Activated CD8-positive, alpha-beta memory T cell treated with anti-CD3 and anti-CD28 coated beads, Interleukin-2, amount 10 ng/mL, durations not matched to agents 7 days and 5 days (primary cell): ENCODE measurements at regions not wholly inside any gene's neighbourhood (a gene's known extent, or its start where the extent isn't known, plus 50 kb on each side); places are given as distances from the start of the nearest gene placed in this dataset.

Source experiments
- ATAC-seq: fragments of 150-1000 bp; cut with Tn5 transposase; one replicate; pipeline ENCODE4 v1.10.0; 2021; ENCODE audit warnings: moderate library complexity
- CTCF ChIA-PET: fragments of 350-600 bp; sonication (Branson Sonifier 250); formaldehyde crosslinking; loops from one replicate; lab custom pipeline; 2021; ENCODE audit warnings: antibody characterized with exemption; lab: Charles Lee
- DNase-seq: peaks from one replicate; pipeline ENCODE4 v3.0.0-alpha.2; 2020
- H3K27ac Mint-ChIP-seq: one replicate; pipeline ENCODE4 v1.8.0; 2021; ENCODE audit warnings: mild to moderate bottlenecking, mixed read lengths
- H3K27me3 Mint-ChIP-seq: one replicate; pipeline ENCODE4 v1.8.0; 2021; ENCODE audit warnings: mixed read lengths
- H3K36me3 Mint-ChIP-seq: one replicate; pipeline ENCODE4 v1.8.0; 2021; ENCODE audit warnings: mild to moderate bottlenecking, mixed read lengths
- H3K4me1 Mint-ChIP-seq: one replicate; pipeline ENCODE4 v1.8.0; 2021; ENCODE audit warnings: mixed read lengths
- H3K4me3 Mint-ChIP-seq: one replicate; pipeline ENCODE4 v1.8.0; 2021; ENCODE audit warnings: mild to moderate bottlenecking, moderate library complexity, mixed read lengths
- H3K9me3 Mint-ChIP-seq: one replicate; pipeline ENCODE4 v1.8.0; 2022; ENCODE audit warnings: low read depth, mixed read lengths

GRCh38 chr5:165119175-165119574 lies 1613.8 kb downstream of the MAT2B start:
- no peaks in the 10 kb centered on the region for H3K36me3 Mint-ChIP-seq
- peaks cover 3% of the 10 kb centered on the region for H3K9me3 Mint-ChIP-seq

GRCh38 chr5:165126598-165126997 lies 1621.2 kb downstream of the MAT2B start:
- ATAC-seq (no peak), DNase-seq (no peak)
- CTCF ChIA-PET: interaction anchor here (0.6 kb wide), 1 partner anchor 24 kb away, joined by 3 read pairs; no protein-coding TSS in a partner anchor
- H3K4me1 Mint-ChIP-seq: no peaks in the 10 kb centered on the region
- H3K9me3 Mint-ChIP-seq: peaks cover 6% of the 10 kb centered on the region
- no peak overlapping the region for H3K27ac Mint-ChIP-seq
- H3K4me3 Mint-ChIP-seq: no peak overlapping the region
- no peaks in the 10 kb centered on the region for H3K36me3 Mint-ChIP-seq
- H3K27me3 Mint-ChIP-seq: no peaks in the 10 kb centered on the region

More at GRCh38 chr5:165119175-165119574, 1613.8 kb downstream of the MAT2B start:
- H3K4me3 Mint-ChIP-seq: no peak overlapping the region
- no peak overlapping the region for H3K27ac Mint-ChIP-seq
- H3K4me1 Mint-ChIP-seq: no peaks in the 10 kb centered on the region
- no peaks in the 10 kb centered on the region for H3K27me3 Mint-ChIP-seq
- CTCF ChIA-PET: no interaction called here
- ATAC-seq: no peak
- DNase-seq: no peak

GRCh38 chr5:165127941-165128340 lies 1622.5 kb downstream of the MAT2B start:
- CTCF ChIA-PET: no interaction called here
- DNase-seq: no peak
- Mint-ChIP-seq H3K27me3 (no peaks in the 10 kb centered on the region), H3K9me3 (peaks cover 9% of the 10 kb centered on the region), H3K4me1 (no peaks in the 10 kb centered on the region), H3K27ac (no peak overlapping the region), H3K4me3 (no peak overlapping the region), H3K36me3 (no peaks in the 10 kb centered on the region)
- ATAC-seq: no peak

- peaks cover 11% of the 10 kb centered on the region for H3K9me3 Mint-ChIP-seq
- DNase-seq: no peak
- no peaks in the 10 kb centered on the region for H3K36me3 Mint-ChIP-seq
- CTCF ChIA-PET: no interaction called here
- no peak for ATAC-seq
- H3K27ac Mint-ChIP-seq: no peak overlapping the region
- no peak overlapping the region for H3K4me3 Mint-ChIP-seq
- no peaks in the 10 kb centered on the region for H3K4me1 Mint-ChIP-seq
- no peaks in the 10 kb centered on the region for H3K27me3 Mint-ChIP-seq
Measured at GRCh38 chr5:165130656-165131055, 1625.2 kb downstream of the MAT2B start.

GRCh38 chr5:165134155-165134554 lies 1628.7 kb downstream of the MAT2B start:
- no peak for DNase-seq

GRCh38 chr5:165135565-165135964 lies 1630.1 kb downstream of the MAT2B start:
- CTCF ChIA-PET: no interaction called here
- no peak overlapping the region for H3K27ac Mint-ChIP-seq
- peaks cover 5% of the 10 kb centered on the region for H3K9me3 Mint-ChIP-seq
- H3K27me3 Mint-ChIP-seq: no peaks in the 10 kb centered on the region
- no peak overlapping the region for H3K4me3 Mint-ChIP-seq
- H3K4me1 Mint-ChIP-seq: no peaks in the 10 kb centered on the region
- no peak for ATAC-seq
- no peaks in the 10 kb centered on the region for H3K36me3 Mint-ChIP-seq
- DNase-seq: no peak

More at GRCh38 chr5:165134155-165134554, 1628.7 kb downstream of the MAT2B start:
- Mint-ChIP-seq H3K27me3 (no peaks in the 10 kb centered on the region), H3K9me3 (peaks cover 8% of the 10 kb centered on the region), H3K4me1 (no peaks in the 10 kb centered on the region), H3K4me3 (no peak overlapping the region), H3K36me3 (no peaks in the 10 kb centered on the region), H3K27ac (no peak overlapping the region)
- ATAC-seq: no peak
- CTCF ChIA-PET: no interaction called here

GRCh38 chr5:165137701-165138100 lies 1632.3 kb downstream of the MAT2B start:
- Mint-ChIP-seq H3K4me1 (no peaks in the 10 kb centered on the region), H3K4me3 (no peak overlapping the region), H3K27me3 (no peaks in the 10 kb centered on the region), H3K27ac (no peak overlapping the region), H3K36me3 (no peaks in the 10 kb centered on the region), H3K9me3 (peaks cover 4% of the 10 kb centered on the region)
- ATAC-seq (no peak), DNase-seq (no peak)
- CTCF ChIA-PET: no interaction called here

GRCh38 chr5:165138236-165138635 lies 1632.8 kb downstream of the MAT2B start:
- DNase-seq (no peak), ATAC-seq (no peak)
- peaks cover 7% of the 10 kb centered on the region for H3K9me3 Mint-ChIP-seq
- H3K27ac Mint-ChIP-seq: no peak overlapping the region
- no peaks in the 10 kb centered on the region for H3K27me3 Mint-ChIP-seq
- CTCF ChIA-PET: no interaction called here
- H3K36me3 Mint-ChIP-seq: no peaks in the 10 kb centered on the region
- H3K4me1 Mint-ChIP-seq: no peaks in the 10 kb centered on the region
- H3K4me3 Mint-ChIP-seq: no peak overlapping the region

- Mint-ChIP-seq H3K27me3 (no peaks in the 10 kb centered on the region), H3K27ac (no peak overlapping the region), H3K36me3 (no peaks in the 10 kb centered on the region), H3K9me3 (peaks cover 4% of the 10 kb centered on the region), H3K4me3 (no peak overlapping the region), H3K4me1 (no peaks in the 10 kb centered on the region)
- CTCF ChIA-PET: interaction anchor here (0.6 kb wide), 1 partner anchor 1402 kb away, joined by 3 read pairs; no protein-coding TSS in a partner anchor
- no peak for ATAC-seq
- no peak for DNase-seq
Measured at GRCh38 chr5:165139262-165139661, 1633.8 kb downstream of the MAT2B start.

- no peaks in the 10 kb centered on the region for H3K36me3 Mint-ChIP-seq
- ATAC-seq (no peak), DNase-seq (no peak)
- CTCF ChIA-PET: no interaction called here
- no peaks in the 10 kb centered on the region for H3K27me3 Mint-ChIP-seq
- no peaks in the 10 kb centered on the region for H3K4me1 Mint-ChIP-seq
- no peak overlapping the region for H3K27ac Mint-ChIP-seq
- peaks cover 4% of the 10 kb centered on the region for H3K9me3 Mint-ChIP-seq
- no peak overlapping the region for H3K4me3 Mint-ChIP-seq
Measured at GRCh38 chr5:165139721-165140120, 1634.3 kb downstream of the MAT2B start.

GRCh38 chr5:165143741-165144140 lies 1638.3 kb downstream of the MAT2B start:
- H3K27ac Mint-ChIP-seq: no peak overlapping the region
- H3K4me3 Mint-ChIP-seq: no peak overlapping the region
- H3K4me1 Mint-ChIP-seq: no peaks in the 10 kb centered on the region

GRCh38 chr5:165149431-165149830 lies 1644.0 kb downstream of the MAT2B start:
- no peaks in the 10 kb centered on the region for H3K27me3 Mint-ChIP-seq
- ATAC-seq (no peak), DNase-seq (no peak)
- peaks cover 16% of the 10 kb centered on the region for H3K9me3 Mint-ChIP-seq
- CTCF ChIA-PET: no interaction called here
- no peak overlapping the region for H3K27ac Mint-ChIP-seq
- no peaks in the 10 kb centered on the region for H3K4me1 Mint-ChIP-seq
- no peak overlapping the region for H3K4me3 Mint-ChIP-seq
- no peaks in the 10 kb centered on the region for H3K36me3 Mint-ChIP-seq

More at GRCh38 chr5:165143741-165144140, 1638.3 kb downstream of the MAT2B start:
- DNase-seq: no peak
- ATAC-seq: no peak
- CTCF ChIA-PET: no interaction called here
- Mint-ChIP-seq H3K27me3 (no peaks in the 10 kb centered on the region), H3K9me3 (peaks cover 16% of the 10 kb centered on the region), H3K36me3 (no peaks in the 10 kb centered on the region)

GRCh38 chr5:165152058-165152457 lies 1646.6 kb downstream of the MAT2B start:
- CTCF ChIA-PET: no interaction called here
- Mint-ChIP-seq H3K9me3 (peaks cover 9% of the 10 kb centered on the region), H3K27ac (no peak overlapping the region), H3K36me3 (no peaks in the 10 kb centered on the region), H3K27me3 (no peaks in the 10 kb centered on the region), H3K4me3 (no peak overlapping the region), H3K4me1 (no peaks in the 10 kb centered on the region)
- no peak for ATAC-seq
- DNase-seq: no peak

GRCh38 chr5:165157219-165157618 lies 1651.8 kb downstream of the MAT2B start:
- H3K36me3 Mint-ChIP-seq: no peaks in the 10 kb centered on the region
- H3K27ac Mint-ChIP-seq: no peak overlapping the region
- H3K4me1 Mint-ChIP-seq: no peaks in the 10 kb centered on the region
- no peak for DNase-seq
- ATAC-seq: no peak
- CTCF ChIA-PET: no interaction called here
- peaks cover 9% of the 10 kb centered on the region for H3K9me3 Mint-ChIP-seq
- H3K4me3 Mint-ChIP-seq: no peak overlapping the region
- no peaks in the 10 kb centered on the region for H3K27me3 Mint-ChIP-seq

- DNase-seq: no peak
- no peaks in the 10 kb centered on the region for H3K27me3 Mint-ChIP-seq
- no peaks in the 10 kb centered on the region for H3K4me1 Mint-ChIP-seq
- ATAC-seq: no peak
- H3K36me3 Mint-ChIP-seq: no peaks in the 10 kb centered on the region
- H3K4me3 Mint-ChIP-seq: no peak overlapping the region
- CTCF ChIA-PET: no interaction called here
- no peak overlapping the region for H3K27ac Mint-ChIP-seq
- H3K9me3 Mint-ChIP-seq: peaks cover 13% of the 10 kb centered on the region
Measured at GRCh38 chr5:165161204-165161603, 1655.8 kb downstream of the MAT2B start.
